Activated CD4-positive, alpha-beta memory T cell treated with anti-CD3 and anti-CD28 coated beads for 36 hours (primary cell): ENCODE measurements at regions not wholly inside any gene's neighbourhood (a gene's known extent, or its start where the extent isn't known, plus 50 kb on each side); places are given as distances from the start of the nearest gene placed in this dataset.

ENCODE experiments used
- CTCF ChIA-PET: fragments of 350-600 bp; sonication (Branson Sonifier 250); formaldehyde crosslinking; loops from one replicate; lab custom pipeline; 2021; ENCODE audit warnings: antibody characterized with exemption, inconsistent platforms; lab: Charles Lee
- POLR2A ChIA-PET: fragments of 350-600 bp; sonication (Branson Sonifier 250); formaldehyde crosslinking; loops from one replicate; lab custom pipeline; 2021; ENCODE audit warnings: antibody characterized with exemption; lab: Charles Lee
- DNase-seq: peaks from one replicate; pipeline ENCODE4 v3.0.0-alpha.2; 2020
- H3K27ac Mint-ChIP-seq: one replicate; pipeline ENCODE4 v1.8.0; 2021; ENCODE audit warnings: mixed read lengths
- H3K27me3 Mint-ChIP-seq: one replicate; pipeline ENCODE4 v1.8.0; 2021; ENCODE audit warnings: mixed read lengths
- H3K36me3 Mint-ChIP-seq: one replicate; pipeline ENCODE4 v1.8.0; 2021; ENCODE audit warnings: mixed read lengths
- H3K4me1 Mint-ChIP-seq: one replicate; pipeline ENCODE4 v1.8.0; 2021; ENCODE audit warnings: low read depth, mixed read lengths
- H3K4me3 Mint-ChIP-seq: one replicate; pipeline ENCODE4 v1.8.0; 2021; ENCODE audit warnings: mild to moderate bottlenecking, mixed read lengths
- H3K9me3 Mint-ChIP-seq: one replicate; pipeline ENCODE4 v1.8.0; 2021; ENCODE audit warnings: mixed read lengths
- intact Hi-C: fragments of 100-400 bp; cut with micrococcal nuclease; formaldehyde crosslinking; loops from one replicate; pipeline ENCODE4 v1.15.1; 2023

DNA sequence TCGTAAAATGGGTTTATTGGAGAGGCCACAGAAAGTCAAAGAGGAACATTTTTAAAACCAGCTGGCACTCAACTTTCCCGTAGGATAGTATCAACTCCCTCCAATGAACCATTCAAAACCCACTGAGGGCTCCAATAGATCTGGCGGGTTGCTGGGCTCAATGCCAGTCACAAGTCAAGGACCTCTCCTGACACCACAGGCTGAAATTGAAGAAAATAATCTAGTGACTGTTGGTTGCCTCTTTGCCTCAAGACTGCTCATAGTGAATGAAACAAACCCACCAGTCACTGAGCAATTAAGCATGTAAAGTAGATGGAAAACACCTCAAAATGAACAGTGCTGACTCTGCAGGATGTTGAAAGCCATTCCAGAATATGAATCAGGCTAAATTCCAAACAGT lies 500.6 kb upstream of the AGTR1 start:
- DNase-seq, result no peak
- CTCF ChIA-PET, result no interaction called here
- Mint-ChIP-seq H3K4me3 (no peak overlapping the region), H3K27ac (no peak overlapping the region), H3K4me1 (no peaks in the 10 kb centered on the region), H3K27me3 (no peaks in the 10 kb centered on the region), H3K36me3 (no peaks in the 10 kb centered on the region), H3K9me3 (peaks cover 18% of the 10 kb centered on the region)
- intact Hi-C loops, result no loop called here
- POLR2A ChIA-PET, result no interaction called here

DNA sequence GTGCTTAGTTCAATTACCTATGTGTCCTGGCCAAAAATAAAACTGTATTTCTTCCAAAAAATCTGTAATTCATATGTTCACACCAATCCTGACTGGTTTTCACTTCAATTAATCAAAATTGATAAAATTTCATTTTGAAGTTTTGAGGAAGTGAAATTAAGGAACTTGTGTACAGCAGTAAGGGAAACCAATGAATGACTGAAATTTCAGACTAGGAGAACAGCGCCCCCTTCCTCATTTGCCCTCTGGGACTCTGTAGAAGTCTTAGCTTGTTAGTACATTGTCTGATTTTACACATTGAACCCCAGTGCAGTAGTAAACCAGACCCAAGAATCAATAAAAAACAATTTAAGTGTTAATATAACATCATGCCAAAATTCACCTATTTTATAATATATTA lies 495.3 kb upstream of the AGTR1 start:
- H3K27ac Mint-ChIP-seq, result no peak overlapping the region
- no peaks in the 10 kb centered on the region for H3K36me3 Mint-ChIP-seq
- DNase-seq, result no peak
- H3K27me3 Mint-ChIP-seq, result no peaks in the 10 kb centered on the region
- H3K4me3 Mint-ChIP-seq, result no peak overlapping the region
- ChIA-PET POLR2A (no interaction called here), CTCF (no interaction called here)
- H3K4me1 Mint-ChIP-seq, result no peaks in the 10 kb centered on the region
- intact Hi-C loops, result no loop called here
- H3K9me3 Mint-ChIP-seq, result peaks cover 14% of the 10 kb centered on the region

DNA sequence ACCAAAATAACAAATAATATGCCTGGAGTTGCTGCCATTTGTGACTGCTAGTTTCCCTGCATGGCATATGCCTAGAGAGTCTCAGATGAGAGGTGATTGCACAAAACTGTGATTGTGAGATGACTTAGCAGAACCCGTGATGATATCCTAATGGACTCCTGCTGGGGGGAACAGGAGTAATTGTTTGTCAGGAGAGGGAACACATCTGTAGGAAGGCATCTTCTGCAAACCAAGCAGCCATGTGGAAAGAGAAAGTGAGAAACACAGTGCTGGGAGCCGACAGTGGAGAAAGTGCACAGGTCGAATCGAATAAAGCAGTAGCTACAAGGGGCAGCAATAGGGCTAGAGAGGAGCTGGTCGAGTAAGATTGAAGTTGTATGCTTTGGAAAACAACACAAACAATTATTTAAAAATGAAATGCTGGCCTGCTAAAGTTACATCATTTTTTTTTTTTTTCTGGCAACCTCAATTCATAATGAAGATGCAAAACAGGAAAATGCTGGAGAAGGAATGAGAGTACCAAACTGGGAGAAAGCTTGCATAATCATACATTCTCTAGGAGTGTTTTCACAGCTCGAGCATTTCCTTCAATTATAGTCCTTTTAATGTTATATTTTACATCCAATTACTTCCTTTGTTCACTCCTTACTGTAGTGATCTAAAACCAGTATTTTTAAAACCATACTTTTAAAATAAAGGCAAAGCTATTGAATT lies 494.2 kb upstream of the AGTR1 start:
- POLR2A ChIA-PET, result no interaction called here
- H3K36me3 Mint-ChIP-seq, result no peaks in the 10 kb centered on the region
- intact Hi-C loops, result no loop called here
- H3K9me3 Mint-ChIP-seq, result peaks cover 16% of the 10 kb centered on the region
- H3K27ac Mint-ChIP-seq, result no peak overlapping the region
- no peaks in the 10 kb centered on the region for H3K27me3 Mint-ChIP-seq
- no peak for DNase-seq
- H3K4me3 Mint-ChIP-seq, result no peak overlapping the region
- CTCF ChIA-PET, result no interaction called here
- no peaks in the 10 kb centered on the region for H3K4me1 Mint-ChIP-seq

DNA sequence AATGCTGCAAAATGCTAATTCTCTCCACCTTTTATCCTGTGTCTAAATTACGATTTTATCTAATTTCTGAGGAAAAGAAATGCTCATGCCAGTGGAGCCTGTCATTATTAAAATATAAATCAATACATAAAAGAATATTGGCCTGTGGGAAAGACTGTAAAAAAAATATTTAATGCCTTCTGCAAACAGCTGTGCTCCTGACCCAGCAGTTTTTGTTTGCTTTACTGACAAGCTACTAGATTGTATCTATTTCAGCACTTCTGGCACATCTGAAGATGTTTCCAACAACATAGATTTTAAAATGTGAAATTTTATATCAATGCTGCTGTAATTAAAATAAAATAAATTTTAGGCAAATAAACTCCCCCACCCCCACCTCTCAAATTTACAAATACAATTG lies 493.6 kb upstream of the AGTR1 start:
- Mint-ChIP-seq H3K4me3 (no peak overlapping the region), H3K27ac (no peak overlapping the region), H3K9me3 (peaks cover 13% of the 10 kb centered on the region), H3K36me3 (no peaks in the 10 kb centered on the region), H3K4me1 (no peaks in the 10 kb centered on the region), H3K27me3 (no peaks in the 10 kb centered on the region)
- intact Hi-C loops, result no loop called here
- POLR2A ChIA-PET, result no interaction called here
- CTCF ChIA-PET, result no interaction called here
- DNase-seq, result no peak

DNA sequence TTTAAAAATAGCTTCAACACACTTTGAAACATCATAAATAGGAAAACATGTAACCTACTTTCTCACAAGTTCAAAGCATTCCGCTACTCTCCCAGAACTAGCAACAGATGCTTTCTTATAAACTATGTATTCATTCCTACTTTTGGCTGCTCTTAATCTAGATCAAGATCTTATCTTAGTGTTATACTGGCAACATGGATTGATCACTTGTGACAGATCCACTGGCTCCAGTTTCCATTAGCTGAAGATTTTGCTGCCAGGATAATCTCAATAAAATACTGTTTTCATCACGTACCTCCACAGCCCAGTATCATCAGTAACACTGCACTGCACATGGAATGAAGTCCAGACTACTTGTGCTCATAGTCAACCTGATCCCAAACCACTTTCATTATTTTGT lies 491.7 kb upstream of the AGTR1 start:
- no peaks in the 10 kb centered on the region for H3K27me3 Mint-ChIP-seq
- POLR2A ChIA-PET, result no interaction called here

DNA sequence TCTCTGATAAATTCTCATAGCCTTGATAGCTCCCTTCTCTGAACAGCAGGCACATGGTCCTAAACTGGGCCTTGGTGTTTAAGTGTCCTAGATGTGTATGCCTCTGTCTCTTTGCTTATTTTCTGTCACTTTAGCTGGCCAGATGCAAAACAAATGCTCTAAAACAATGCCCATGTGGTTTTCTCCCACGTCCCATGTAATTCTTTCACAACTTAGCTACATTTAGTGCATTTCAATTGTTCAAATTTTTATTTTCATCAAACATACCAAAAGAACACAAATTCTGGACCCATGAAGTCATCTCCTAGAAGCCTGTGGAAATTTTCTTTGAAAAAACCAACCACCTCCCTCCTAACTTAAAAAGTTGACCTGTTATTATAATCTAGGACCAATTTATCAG lies 491.3 kb upstream of the AGTR1 start:
- no peak for DNase-seq
- Mint-ChIP-seq H3K4me3 (no peak overlapping the region), H3K27ac (no peak overlapping the region), H3K4me1 (no peaks in the 10 kb centered on the region), H3K36me3 (no peaks in the 10 kb centered on the region), H3K9me3 (peaks cover 2% of the 10 kb centered on the region), H3K27me3 (no peaks in the 10 kb centered on the region)
- ChIA-PET CTCF (interaction anchor here (1.0 kb wide), 1 partner anchor 16 kb away, joined by 3 read pairs; no protein-coding TSS in a partner anchor), POLR2A (no interaction called here)
- intact Hi-C loops, result no loop called here

More for the DNA sequence above, 491.7 kb upstream of the AGTR1 start:
- no peak overlapping the region for H3K4me3 Mint-ChIP-seq
- H3K27ac Mint-ChIP-seq, result no peak overlapping the region
- no peaks in the 10 kb centered on the region for H3K36me3 Mint-ChIP-seq
- DNase-seq, result no peak
- H3K4me1 Mint-ChIP-seq, result no peaks in the 10 kb centered on the region
- CTCF ChIA-PET, result interaction anchor here (1.0 kb wide), 1 partner anchor 16 kb away, joined by 3 read pairs; no protein-coding TSS in a partner anchor
- intact Hi-C loops, result no loop called here
- peaks cover 3% of the 10 kb centered on the region for H3K9me3 Mint-ChIP-seq

DNA sequence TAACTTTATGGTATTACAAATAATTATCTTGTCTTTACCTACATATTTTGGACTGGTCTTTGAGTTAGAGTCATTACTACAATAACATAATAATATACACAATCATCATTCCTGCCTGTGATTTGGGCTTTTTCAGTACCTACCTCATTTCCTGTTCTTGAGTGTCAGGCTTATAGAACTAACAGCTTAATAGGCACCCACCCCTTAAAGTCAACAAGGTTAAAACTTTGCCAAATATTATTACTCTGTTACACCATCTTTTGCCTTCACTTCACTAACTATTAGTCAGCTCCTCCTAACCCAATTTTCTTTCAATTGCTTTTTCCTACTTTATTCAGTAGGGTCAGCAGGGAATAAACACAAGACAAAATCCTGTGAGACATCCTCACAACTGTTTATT lies 488.7 kb upstream of the AGTR1 start:
- Mint-ChIP-seq H3K27ac (no peak overlapping the region), H3K9me3 (peaks cover 3% of the 10 kb centered on the region), H3K4me3 (no peak overlapping the region), H3K36me3 (no peaks in the 10 kb centered on the region), H3K27me3 (no peaks in the 10 kb centered on the region), H3K4me1 (no peaks in the 10 kb centered on the region)
- intact Hi-C loops, result no loop called here
- POLR2A ChIA-PET, result no interaction called here
- CTCF ChIA-PET, result no interaction called here
- DNase-seq, result no peak

DNA sequence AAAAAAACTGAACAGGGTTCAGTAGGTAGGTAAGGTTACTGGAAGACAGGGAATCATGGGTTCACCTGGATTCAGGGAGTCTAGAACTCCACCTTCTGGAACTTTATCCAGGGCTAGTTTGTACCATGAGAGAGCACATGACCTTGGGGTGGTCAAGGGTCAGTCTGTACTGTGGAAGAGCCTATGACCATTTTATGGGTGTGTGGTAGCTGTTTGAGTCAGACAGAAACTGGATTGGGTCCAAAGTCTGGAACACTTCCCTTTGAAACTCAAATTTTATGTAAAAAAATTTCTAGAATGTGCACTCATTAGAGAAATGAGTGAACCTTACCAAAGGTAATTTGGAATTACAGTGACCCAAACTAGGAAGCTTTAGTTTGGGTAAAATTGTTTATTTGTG lies 486.0 kb upstream of the AGTR1 start:
- no peak overlapping the region for H3K4me3 Mint-ChIP-seq
- H3K27ac Mint-ChIP-seq, result no peak overlapping the region
- peaks cover 3% of the 10 kb centered on the region for H3K9me3 Mint-ChIP-seq
- CTCF ChIA-PET, result interaction anchor here (0.6 kb wide), 1 partner anchor 1802 kb away, joined by 3 read pairs; no protein-coding TSS in a partner anchor
- H3K4me1 Mint-ChIP-seq, result no peaks in the 10 kb centered on the region
- intact Hi-C loops, result no loop called here
- no peaks in the 10 kb centered on the region for H3K27me3 Mint-ChIP-seq
- no peaks in the 10 kb centered on the region for H3K36me3 Mint-ChIP-seq
- POLR2A ChIA-PET, result no interaction called here
- no peak for DNase-seq

DNA sequence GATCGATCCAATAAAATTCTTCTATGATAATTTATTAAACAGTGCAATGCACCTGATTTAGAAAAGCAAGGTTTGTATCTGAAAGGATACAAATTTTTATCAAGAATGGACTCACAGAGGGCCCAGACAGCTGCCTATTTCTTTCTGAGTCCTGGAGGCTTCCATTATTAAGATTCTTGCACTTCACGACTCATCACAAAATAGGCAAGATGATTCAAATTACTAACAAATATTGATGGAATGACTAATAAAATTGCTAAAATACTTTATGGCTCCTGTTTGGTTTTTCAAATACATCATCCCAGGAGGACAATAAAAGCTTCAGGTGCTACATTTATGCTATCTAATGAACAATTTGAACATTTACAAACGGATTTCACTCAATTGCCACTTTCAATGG lies 483.0 kb upstream of the AGTR1 start:
- intact Hi-C loops, result no loop called here
- no peaks in the 10 kb centered on the region for H3K4me1 Mint-ChIP-seq
- CTCF ChIA-PET, result no interaction called here
- H3K9me3 Mint-ChIP-seq, result peaks cover 4% of the 10 kb centered on the region
- no peaks in the 10 kb centered on the region for H3K36me3 Mint-ChIP-seq
- H3K27ac Mint-ChIP-seq, result no peak overlapping the region
- no peak overlapping the region for H3K4me3 Mint-ChIP-seq
- POLR2A ChIA-PET, result no interaction called here
- DNase-seq, result no peak
- no peaks in the 10 kb centered on the region for H3K27me3 Mint-ChIP-seq

DNA sequence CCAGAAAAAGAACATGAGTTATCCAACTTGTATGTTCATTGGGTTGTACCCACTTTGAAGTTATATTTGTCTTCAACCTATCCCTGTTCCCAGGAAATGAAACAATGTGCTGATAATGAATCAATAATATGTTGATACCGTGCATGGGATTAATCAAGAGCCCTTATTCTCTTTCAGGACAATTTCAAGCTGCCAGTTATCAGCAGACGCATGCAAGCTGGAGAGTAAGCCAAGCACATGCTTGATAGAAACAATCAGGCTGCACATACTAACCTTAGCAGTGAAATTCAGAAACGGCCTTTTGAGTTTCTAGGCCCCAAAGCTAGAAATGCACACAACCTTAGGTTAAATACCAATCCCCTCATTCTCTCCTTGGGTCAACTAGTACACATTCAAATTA lies 480.4 kb upstream of the AGTR1 start:
- no peak for DNase-seq
- no peaks in the 10 kb centered on the region for H3K27me3 Mint-ChIP-seq
- H3K36me3 Mint-ChIP-seq, result no peaks in the 10 kb centered on the region
- intact Hi-C loops, result no loop called here
- ChIA-PET POLR2A (no interaction called here), CTCF (no interaction called here)
- peaks cover 4% of the 10 kb centered on the region for H3K9me3 Mint-ChIP-seq
- H3K4me1 Mint-ChIP-seq, result no peaks in the 10 kb centered on the region
- no peak overlapping the region for H3K4me3 Mint-ChIP-seq
- no peak overlapping the region for H3K27ac Mint-ChIP-seq

DNA sequence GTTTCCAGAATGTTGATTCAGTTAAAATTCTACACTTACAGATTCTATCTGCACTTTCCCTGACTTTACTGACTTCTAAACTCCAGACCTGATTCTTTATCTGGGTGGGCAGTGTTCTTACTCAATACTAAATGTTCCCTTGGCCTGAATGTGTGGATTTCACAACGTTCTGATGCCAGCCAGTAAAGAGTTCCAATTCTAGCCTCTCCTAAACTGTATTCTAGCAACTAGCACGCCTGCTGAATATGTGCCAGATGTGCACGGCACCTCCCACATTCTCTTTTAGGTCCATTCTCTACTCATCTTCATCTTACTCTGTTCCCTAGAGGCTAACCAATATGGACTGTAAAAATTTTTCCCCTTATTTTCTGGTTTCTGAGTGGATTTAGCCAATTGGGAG lies 479.5 kb upstream of the AGTR1 start:
- Mint-ChIP-seq H3K4me3 (no peak overlapping the region), H3K9me3 (peaks cover 4% of the 10 kb centered on the region), H3K27ac (no peak overlapping the region), H3K27me3 (no peaks in the 10 kb centered on the region), H3K36me3 (no peaks in the 10 kb centered on the region), H3K4me1 (no peaks in the 10 kb centered on the region)
- no peak for DNase-seq
- ChIA-PET CTCF (no interaction called here), POLR2A (no interaction called here)
- intact Hi-C loops, result no loop called here

DNA sequence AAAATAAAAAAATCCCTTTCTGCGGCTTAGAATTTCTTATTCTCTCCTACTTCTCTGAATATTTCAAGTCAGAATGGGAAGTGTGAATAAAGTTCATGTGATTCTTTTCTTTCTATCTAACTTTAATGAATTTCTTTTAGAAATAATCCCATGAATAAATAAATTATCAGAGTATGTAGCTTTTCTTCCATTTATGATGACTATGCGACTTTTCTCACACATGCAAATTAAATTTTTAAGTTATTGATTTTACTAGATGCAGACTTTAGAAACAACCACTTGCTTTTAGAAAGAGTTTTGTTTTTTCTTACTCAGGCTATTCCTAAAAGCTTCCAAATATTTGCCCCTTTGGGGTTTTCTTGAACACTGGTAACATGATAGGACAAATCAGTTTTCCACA lies 477.7 kb upstream of the AGTR1 start:
- Mint-ChIP-seq H3K4me3 (no peak overlapping the region), H3K4me1 (no peaks in the 10 kb centered on the region), H3K9me3 (peaks cover 2% of the 10 kb centered on the region), H3K36me3 (no peaks in the 10 kb centered on the region), H3K27ac (no peak overlapping the region), H3K27me3 (no peaks in the 10 kb centered on the region)
- ChIA-PET CTCF (no interaction called here), POLR2A (no interaction called here)
- intact Hi-C loops, result no loop called here
- DNase-seq, result no peak

DNA sequence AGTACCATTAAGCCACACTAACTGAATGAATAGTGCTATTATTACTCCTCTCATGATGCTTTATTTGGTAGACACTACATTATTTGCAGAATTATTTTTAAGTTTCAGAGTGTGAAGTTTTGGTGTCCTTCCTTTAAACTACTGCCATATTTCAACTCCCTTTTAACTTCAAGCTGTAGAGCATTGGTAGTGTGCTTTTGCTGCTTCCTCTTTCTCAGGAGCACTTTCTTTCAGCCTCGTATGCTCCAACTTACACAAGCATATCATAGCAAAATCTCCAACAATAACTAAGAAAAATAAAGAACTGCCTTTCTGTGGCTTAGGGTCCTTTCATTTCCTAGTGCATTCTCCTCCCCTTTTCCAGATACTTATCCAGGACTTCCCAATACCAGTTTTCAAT lies 476.4 kb upstream of the AGTR1 start:
- no peaks in the 10 kb centered on the region for H3K36me3 Mint-ChIP-seq
- CTCF ChIA-PET, result no interaction called here
- POLR2A ChIA-PET, result no interaction called here
- peaks cover 2% of the 10 kb centered on the region for H3K9me3 Mint-ChIP-seq
- intact Hi-C loops, result no loop called here
- H3K4me1 Mint-ChIP-seq, result no peaks in the 10 kb centered on the region
- no peak overlapping the region for H3K27ac Mint-ChIP-seq
- no peaks in the 10 kb centered on the region for H3K27me3 Mint-ChIP-seq
- DNase-seq, result no peak
- no peak overlapping the region for H3K4me3 Mint-ChIP-seq
